GM21381 (cell line): ENCODE measurements at regions not wholly inside any gene's neighbourhood (a gene's known extent, or its start where the extent isn't known, plus 50 kb on each side); places are given as distances from the start of the nearest gene placed in this dataset.

Source experiments
- ATAC-seq: cut with Tn5 transposase; IDR thresholded peaks from one replicate; pipeline ENCODE4 v1.9.1; 2021; ENCODE audit warnings: mild to moderate bottlenecking, moderate library complexity; ENCODE audit not compliant: unreplicated experiment

DNA sequence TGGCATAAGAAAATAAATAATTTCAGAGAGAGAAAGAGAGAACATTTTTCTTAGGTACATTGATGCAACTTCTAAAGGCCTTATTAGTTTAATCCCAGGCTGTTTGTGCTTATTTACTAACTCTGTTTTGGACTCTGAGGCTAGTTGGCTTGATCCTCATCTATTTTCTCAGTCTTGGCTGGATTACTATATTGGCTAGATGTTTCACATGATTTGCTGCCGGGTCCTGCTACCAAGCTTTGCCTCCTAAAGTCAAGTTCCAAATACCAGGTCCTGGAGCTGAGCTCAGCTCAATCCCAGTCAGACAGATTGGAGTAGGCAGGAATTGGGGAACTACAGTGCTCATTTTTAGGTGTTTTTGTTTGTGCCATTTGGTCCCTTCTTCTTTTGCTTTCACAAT lies 340.8 kb downstream of the BCAT1 start:
- no peak for ATAC-seq

DNA sequence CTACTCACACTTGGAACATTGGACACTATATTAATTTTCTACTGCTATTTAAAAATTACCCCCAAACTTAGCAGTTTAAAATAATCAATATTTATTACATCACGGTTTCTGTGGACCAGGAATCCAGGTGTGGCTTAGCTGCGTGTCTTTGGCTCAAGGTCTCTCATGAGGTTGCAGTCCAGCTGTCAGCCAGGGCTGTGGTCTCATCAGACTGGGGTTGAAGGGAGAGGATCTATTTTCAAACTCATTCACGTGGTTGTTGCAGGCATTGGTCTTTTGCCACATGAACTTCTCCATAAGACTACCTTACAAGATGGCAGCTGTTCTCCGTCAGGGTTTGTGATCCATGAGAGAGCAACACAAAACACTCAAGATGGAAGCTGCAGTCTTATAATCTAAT lies 343.0 kb downstream of the BCAT1 start:
- no peak for ATAC-seq

DNA sequence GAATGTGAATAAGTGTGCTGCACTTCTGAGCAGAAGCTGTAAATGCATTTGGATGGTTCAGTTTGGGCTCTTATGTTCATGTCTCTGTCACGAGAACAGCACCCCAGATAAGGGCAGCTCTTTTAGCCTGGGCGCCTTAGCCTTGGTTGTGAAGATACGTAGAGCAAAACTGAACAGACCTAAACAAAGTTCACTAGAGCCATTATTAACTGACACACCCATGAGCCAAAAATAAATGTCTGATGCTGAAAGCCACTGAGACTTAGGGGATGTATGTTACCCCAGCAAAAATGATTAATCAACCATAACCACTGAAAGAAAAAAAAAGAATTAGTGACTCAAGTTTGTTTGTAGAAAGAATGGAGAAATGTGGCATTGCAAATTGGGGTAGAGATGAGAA lies 343.4 kb downstream of the BCAT1 start:
- ATAC-seq = no peak

DNA sequence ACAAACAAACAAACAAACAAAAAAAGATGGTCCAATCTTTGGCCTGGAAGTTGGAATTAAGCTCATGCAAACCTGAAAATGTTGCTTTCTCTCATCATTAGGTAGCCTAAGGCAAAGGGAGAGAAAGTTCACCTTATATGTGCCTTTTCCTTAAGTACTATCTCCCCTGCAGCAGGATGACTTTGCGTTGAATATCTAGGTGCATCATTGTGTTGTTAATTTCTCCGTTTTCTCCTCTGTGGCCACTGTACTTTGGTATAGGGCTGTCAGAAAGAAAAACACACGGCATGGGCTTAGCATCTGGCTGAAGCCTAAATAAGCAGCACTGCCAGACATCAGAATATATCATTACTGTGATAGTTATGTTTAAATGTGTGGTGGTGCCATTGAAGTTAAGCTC lies 345.5 kb downstream of the BCAT1 start:
- no peak for ATAC-seq

DNA sequence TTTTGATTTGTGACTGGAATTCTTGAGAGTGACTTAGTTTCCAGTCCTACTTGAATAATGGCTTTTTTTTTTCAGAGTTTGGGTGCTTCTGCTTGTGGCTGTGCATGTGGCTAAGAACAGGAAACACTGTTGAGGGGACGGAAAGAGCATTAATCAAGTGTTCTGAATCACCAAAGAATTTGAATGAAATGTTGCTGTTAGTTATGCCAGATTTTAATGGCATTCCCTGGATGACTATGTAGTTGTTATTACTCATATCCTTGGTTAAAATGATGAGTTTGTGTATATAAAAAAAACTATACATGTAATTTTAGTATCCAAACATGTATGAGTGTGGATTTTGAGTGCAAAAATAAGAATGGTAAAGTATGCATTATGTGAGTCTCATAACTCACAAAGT lies 347.9 kb downstream of the BCAT1 start:
- no peak for ATAC-seq

DNA sequence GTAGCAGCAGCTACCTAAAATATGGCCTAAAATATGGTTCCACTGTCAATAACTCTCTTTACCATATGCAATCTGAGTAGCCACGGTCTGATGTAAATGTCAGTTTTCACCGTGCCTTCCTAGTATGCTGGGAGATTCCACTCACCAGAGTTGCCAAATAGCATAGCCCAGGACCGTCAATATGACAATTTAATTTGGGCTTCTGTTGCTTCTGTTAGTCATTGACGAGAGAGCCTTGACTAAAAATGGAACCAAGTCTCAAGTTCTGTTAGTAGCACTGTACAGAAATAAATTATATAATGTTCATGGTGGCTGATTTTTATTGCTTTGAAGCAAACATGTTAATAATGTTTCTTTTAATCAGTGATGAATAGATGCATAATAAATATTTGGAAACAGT lies 348.4 kb downstream of the BCAT1 start:
- ATAC-seq = no peak

DNA sequence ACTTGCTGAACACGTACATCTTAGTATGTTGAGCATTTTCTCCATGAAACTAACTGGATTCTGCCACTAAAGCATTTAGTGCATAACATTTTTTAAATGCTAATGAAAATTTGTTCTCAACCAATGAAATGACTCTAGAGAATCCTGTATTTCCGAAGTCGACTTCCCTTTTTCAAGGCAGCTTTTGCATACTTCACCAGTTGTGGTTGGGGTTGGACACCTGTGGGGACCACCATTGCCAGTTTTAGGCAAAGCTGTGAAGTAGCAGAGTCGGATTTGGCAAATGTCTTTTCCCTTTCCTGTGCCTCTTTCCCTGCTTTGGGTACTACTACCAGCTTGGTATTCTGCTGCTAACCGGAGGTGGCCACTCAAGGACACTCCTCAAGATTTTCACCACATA lies 349.2 kb downstream of the BCAT1 start:
- ATAC-seq = no peak

DNA sequence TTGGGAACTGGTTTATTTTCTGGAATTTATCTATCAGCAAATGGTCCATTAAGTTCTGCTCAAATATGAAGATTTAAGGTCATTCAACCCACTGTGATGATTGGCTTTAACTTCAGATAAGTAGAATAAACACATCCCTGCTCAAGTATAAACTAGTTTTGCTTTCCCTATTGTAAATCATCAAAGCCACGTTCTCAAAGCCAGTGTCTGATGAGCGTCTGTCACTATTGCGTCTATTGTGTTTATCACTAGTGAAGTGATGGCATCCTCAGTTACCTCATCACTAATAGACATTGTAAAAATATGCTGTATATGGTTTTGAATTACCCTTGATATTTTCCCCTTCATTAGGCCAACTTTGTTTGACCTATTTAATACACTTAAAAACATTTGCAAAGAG lies 351.3 kb downstream of the BCAT1 start:
- no peak for ATAC-seq

DNA sequence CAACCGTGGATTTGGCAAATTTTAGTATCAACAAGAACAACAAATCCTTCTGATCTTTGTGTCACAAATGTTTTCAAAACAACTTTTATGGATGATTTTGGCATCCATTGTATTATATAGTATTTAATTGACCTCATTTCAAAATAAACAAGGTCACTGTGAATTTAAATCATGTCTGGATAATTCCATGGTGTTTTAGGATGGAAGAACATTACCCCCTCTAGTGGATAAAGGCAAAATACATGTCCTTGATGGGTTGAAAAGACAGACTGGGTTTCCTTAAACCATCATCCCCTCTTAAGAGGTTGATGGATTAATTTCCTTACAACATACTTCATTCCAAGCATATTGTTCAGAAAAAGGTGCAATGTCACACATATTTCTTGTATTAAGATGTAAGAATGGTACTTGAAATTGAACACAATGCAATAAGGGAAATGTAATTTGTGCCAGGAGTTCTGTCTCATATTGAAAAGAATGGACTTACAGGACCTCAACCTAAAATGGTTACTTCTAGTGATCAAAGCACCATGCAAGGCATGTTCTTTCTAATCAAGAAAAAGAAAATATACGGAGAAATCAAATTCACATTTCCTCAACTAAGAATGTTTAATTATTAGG lies 352.0 kb downstream of the BCAT1 start:
- ATAC-seq = no peak

DNA sequence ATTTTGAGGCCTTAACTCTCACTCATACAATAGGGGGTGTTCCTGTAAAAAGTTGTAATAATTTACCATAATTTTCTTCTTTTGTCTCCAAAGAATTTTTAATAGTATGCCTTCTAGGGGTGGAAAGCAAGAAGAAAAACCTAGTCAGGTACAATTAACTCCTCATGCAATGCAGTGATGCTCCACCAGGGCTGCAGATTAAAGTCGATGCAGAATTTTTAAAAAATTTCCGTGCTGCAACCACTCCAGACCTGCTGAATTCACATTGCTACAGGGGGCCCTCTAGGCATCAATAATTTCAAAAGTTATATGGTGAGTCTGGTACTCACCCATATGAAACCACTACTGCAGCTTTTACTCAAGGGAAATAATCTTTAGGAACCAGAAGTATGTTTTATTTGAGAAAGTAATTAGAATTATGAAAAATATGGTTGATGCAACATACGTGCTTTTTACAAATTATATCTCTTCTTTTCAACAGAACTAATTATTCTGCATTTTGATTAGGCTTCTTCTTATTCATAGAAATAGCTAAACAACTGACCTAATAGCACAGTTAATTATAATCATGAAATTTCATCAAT lies 353.2 kb downstream of the BCAT1 start:
- no peak for ATAC-seq

DNA sequence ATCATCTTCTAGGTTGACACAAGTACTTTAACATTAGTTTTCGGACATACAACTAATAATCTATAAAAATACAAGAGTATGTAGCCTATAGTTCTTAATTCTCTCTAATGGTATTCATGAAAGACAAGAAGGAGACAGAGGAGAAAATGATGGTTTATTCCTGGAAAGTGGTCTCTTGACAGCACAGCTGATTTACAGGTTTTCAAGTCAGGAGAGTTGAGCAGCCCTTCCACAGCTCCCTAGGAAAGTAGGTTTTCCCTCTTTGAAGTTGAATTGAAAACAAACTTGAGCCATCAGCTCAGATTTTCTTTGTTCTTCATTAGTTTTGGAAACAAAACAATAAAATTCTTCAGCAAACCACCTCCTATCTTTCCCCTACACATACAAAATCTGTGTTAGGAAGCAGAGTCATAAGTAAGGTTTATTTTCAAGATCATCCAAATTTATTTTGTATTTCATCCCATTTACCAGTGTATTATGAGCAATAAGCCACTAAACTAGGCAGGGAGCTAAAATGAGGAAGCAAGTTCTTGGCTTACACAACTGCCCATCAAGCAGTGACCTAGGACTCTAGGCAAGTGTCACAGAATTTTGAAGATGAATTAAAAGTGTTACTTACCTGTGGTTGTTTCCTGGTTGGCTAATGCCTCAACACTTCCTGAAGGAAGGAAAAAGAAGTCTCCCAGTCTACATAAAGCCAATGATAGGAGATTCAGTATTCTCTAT lies 357.0 kb downstream of the BCAT1 start:
- no peak for ATAC-seq

DNA sequence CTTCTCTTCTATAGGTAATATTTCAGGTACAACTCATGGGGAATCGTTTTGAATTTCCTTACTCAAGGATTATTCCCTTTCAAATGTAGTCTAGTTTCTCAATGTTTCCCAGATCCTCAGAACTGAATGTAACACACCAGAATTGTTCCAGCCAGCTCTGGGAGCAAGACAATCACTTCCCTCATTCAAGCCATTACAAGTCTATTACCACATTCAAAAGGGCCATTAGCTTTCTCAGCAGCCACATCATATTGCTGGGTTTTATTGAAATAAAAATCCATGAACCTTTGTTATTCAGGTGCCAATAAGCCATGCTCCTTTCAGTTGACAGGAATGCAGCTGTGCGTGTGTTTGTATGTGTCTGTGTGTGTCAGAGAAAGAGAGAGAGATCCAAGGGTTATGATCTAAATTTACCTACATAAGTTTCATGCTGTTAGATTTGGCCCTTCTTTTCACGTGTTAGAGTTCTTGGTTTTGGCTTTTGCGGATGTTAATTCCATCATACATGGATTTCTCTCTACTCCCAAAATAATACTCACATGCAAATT lies 357.7 kb downstream of the BCAT1 start:
- ATAC-seq = no peak

DNA sequence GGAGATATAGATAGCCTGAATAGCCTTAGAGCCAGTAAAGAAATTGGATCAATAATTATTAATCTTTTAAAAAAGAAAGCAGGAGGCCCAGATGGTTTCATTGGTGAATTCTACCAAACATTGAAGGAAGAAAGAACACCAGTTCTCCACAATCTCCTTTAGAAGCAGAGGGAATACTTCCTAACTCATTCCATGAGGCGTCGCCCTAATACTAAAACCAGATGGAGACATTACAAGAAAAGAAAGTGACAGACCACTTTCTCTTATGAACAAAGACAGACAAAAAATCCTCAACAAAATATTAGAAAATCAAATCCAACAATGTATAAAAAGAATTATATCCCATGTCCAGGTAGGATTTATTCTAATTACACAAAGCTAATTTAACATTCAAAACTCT lies 362.6 kb downstream of the BCAT1 start:
- no peak for ATAC-seq

DNA sequence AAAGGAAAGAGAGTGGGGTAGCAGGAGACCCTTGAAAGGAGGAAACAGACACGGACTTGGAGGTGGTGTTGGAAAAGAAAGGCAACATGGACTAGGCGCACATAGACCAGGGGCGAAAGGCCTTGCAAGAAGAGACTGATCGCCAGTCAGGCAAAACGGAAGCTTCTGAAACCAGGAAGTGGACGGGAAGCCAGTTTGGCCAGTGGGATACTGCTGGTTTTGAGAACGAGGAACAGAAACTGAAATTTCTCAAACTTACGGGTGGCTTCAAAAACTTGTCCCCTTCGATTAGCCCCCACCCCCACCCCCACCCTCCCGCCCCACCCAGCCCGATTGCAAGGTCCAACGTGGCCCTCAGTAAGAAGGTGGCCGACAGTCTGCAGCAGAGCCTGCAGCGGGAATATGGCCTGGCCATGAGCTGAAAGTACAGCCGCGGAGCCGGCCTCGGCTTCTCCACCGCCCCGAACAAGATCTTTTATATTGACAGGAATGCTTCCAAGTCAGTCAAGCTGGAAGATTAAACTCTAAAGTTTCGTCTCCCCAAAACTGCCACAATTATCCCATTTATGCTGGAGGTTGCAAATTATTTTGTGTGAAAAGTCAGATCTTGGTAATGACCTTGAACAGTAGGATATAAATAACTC lies 364.7 kb downstream of the BCAT1 start:
- ATAC-seq = no peak

DNA sequence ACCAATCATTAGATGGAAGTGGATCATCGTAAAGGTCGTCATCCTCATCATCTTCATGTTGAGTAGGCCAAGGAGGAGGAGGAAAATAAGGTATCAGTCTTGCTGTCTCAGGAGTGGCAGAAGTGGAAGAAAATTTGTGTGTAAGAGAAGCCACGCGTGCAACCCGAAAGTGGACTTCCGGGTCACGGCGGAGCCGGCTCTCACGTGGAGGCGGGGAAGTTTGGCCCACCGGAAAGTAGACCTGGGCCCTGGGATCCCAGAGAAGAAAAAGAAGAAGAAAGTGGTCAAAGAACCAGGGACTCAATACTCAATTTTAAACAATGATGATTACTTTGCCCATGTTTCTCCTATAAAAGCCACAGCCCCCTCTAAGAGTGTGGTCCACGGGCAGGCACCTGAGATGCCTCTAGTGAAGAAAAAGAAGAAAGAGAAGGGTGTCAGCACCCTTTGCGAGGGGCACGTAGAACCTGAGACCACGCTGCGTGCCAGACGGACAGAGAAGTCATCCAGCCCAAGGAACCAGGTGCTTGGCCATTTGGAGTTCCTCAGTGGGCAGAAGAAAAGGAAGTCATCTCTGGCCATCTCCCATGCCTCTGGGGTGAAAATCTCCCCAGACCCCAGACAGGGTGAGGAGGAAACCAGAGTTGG lies 365.8 kb downstream of the BCAT1 start:
- no peak for ATAC-seq

DNA sequence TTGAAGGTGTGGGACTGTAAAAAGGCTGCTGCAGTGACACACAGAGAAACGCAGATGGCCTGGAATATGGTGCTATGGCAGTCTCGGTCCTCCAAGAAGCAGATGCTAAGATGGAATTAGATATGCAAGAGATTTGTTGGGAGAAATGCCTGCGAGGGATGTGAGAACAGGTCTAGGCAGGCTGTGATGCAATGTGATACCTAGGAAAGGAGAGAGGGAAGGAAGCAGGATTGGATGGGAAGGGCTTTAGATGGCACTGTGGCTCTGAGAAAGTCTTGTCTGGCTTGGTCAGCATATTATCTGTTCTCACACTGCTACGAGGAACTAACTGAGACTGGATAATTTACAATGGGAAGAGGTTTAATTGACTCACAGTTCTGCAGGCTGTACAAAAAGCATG lies 374.4 kb downstream of the BCAT1 start:
- ATAC-seq = no peak

DNA sequence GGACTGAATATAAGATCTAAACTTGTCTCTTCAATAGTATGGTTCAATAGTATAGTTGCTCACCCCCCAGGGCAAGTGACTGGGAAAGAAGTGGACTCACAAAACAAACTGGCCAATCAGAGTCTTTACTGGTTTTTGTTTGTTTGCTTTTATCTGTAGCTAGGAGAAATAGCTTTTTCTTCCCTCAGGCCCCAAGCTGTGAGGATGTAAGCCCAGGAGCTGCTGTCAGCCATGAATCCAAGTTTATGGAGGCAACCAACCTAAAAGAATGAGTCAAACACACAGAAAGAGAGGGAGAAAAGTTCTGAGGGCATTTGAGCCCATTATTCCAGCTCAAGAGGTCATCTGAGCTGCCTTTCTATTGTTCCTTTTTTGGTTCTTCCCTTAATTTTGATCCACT lies 375.3 kb downstream of the BCAT1 start:
- no peak for ATAC-seq

DNA sequence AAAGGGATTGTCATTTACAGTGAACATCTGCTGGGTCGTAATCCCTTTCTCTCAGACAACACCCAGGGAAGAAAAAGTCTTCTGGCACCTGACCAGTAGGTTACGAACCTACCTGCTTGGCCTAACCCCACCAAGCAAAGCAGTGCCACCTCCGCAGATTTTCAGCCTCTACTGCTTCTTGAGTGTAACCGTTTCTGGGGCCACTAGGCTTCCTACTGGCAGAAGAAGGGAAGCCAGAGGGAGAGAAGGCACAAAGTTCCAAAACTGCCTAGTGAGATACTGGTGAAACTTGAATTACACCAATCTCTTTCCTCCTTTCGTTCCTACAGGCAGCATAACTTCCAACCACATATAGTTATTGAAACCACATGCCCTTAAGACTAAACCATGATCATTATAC lies 383.6 kb downstream of the BCAT1 start:
- no peak for ATAC-seq

DNA sequence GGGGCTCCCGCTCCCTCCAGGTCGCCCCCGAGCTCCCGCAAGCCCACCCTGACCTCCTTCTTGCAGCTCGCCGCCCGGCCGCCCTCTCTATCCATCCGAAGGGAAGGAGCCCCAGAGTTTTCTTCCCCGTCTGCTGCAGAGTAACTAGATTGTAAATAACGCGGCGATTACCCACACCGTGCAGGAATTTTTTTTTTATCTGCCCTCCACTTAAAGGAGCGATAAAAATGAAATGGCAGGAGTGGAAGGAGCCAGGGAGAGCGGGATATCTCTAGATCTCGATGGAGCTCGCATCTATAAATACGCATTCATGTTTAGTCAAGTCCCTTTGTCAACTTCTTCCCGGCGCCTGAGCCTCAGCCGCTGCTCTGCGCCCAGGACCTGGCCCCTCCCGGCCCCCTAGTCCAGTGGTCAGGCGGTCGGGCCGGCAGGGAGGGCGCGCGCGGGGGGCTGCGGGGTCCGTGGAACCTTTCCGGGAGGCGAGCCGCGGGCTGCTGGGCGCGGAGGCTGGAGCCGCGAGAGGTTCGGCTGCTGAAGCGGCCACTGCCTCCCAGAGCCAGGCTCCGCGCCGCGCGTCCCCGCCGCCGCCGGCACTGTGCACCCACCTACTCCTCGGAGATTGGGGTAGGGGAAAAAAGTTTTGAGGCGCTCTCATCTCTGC lies 386.0 kb downstream of the BCAT1 start:
- ATAC-seq = no peak

DNA sequence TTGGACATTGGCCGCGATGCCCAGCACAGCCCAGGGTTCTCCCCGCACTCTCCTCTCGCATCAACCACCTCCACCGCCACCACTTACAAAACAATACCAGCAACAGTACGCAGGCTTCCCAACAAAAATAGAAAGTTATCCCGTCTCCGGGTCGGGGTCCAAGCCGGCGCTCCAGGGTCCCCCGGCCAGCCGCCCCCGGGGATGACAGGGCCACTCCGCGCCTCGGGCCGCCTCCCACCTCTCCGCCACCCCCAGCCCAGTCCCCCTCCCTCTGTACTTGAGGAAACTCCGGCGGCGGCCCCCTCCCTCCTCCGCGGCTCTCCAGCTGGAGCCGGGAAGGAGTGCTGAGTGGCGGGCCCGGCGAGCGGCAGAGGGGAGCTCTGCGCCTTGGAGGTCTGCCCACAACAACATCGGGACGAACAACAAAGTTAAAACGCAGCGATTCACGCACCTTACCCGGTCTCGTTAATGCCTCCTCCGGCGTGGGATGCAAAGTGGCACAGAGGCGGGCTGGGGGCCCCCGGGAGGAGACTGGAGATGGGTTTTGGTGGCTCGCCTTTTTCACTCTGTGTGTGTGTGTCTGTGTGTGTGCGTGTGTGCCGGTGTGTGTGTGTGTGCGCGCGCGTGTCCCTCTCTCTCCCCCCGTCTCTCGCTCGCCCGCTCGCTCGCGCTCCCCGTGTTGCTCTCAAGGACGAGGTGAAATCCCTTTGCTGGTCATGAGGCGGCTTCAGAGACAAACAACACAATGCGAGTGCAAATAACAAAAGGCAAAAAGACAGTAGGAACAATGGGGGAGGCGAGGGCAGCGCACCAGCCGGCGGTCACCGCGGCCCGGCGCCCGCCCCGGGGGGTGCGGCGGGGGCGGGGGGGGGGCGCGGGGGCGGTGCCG lies 386.8 kb downstream of the BCAT1 start:
- no peak for ATAC-seq
